ENCODE measurements at regions not wholly inside any gene's neighbourhood (a gene's known extent, or its start where the extent isn't known, plus 50 kb on each side); places are given as distances from the start of the nearest gene placed in this dataset.

GRCh38 chr1:112061901-112062320 lies 72.4 kb upstream of the KCND3 start:
- TF ChIP-seq POLR2AphosphoS5 (IDR thresholded peaks at IDR 0.05) (no peak), CTCF (IDR thresholded peaks at IDR 0.05 in 8 of 11, conservative IDR thresholded peaks at IDR 0.05 in 3 of 11) (no peak)
- no peak overlapping the region for H3K27ac ChIP-seq
- intact Hi-C loops (cut with DNase I; ENCODE audit: low total_unique reads), result no loop called here
- H3K4me3 ChIP-seq, result no peak overlapping the region
- no peak for DNase-seq
- WGBS, 5 donors, result 53 to 88% (median 79%) methylated on average over 4 of the region's 4 CpGs
- H3K27me3 ChIP-seq (replicated peaks in 1 of 7), result peaks cover 0 to 6% (median 0%) of the 10 kb centered on the region in 7 donors
- peaks cover 0 to 9% (median 4%) of the 10 kb centered on the region in 6 donors for H3K4me1 ChIP-seq
- H3K36me3 ChIP-seq, result no peaks in the 10 kb centered on the region
- H3K9me3 ChIP-seq, result no peaks in the 10 kb centered on the region

- no peaks in the 10 kb centered on the region for H3K36me3 ChIP-seq
- no peak overlapping the region for H3K27ac ChIP-seq
- no peak overlapping the region for H3K4me3 ChIP-seq
- WGBS, 5 donors, result 53 to 69% (median 63%) methylated on average over 11 to 12 of the region's 12 CpGs
- H3K4me1 ChIP-seq, result peaks cover 0 to 9% (median 4%) of the 10 kb centered on the region in 6 donors
- TF ChIP-seq POLR2A (IDR thresholded peaks at IDR 0.05), result no peak
- TF ChIP-seq CTCF (IDR thresholded peaks at IDR 0.05 in 8 of 11, conservative IDR thresholded peaks at IDR 0.05 in 3 of 11), result no peak
- no peak for TF ChIP-seq POLR2AphosphoS5 (IDR thresholded peaks at IDR 0.05)
- DNase-seq, result no peak
- intact Hi-C loops (cut with DNase I; ENCODE audit: low total_unique reads), result no loop called here
- peaks cover 0 to 6% (median 0%) of the 10 kb centered on the region in 7 donors for H3K27me3 ChIP-seq (replicated peaks in 1 of 7)
- H3K9me3 ChIP-seq, result no peaks in the 10 kb centered on the region
Measured at GRCh38 chr1:112063781-112064728, 74.6 kb upstream of the KCND3 start.

GRCh38 chr1:112067989-112068388 lies 78.5 kb upstream of the KCND3 start:
- 90 to 94% (median 93%) methylated on average over 1 of the region's 1 CpG for WGBS, 5 donors
- intact Hi-C loops (cut with DNase I; ENCODE audit: low total_unique reads), result no loop called here

More at GRCh38 chr1:112067989-112068388, 78.5 kb upstream of the KCND3 start:
- H3K9me3 ChIP-seq, result peaks cover 0 to 11% (median 4%) of the 10 kb centered on the region in 8 donors
- H3K4me3 ChIP-seq, result no peak overlapping the region
- H3K4me1 ChIP-seq, result peaks cover 0 to 9% (median 4%) of the 10 kb centered on the region in 6 donors
- peaks cover 0 to 6% (median 0%) of the 10 kb centered on the region in 7 donors for H3K27me3 ChIP-seq (replicated peaks in 1 of 7)
- H3K27ac ChIP-seq, result no peak overlapping the region
- TF ChIP-seq POLR2A (IDR thresholded peaks at IDR 0.05) (no peak), POLR2AphosphoS5 (IDR thresholded peaks at IDR 0.05) (no peak), CTCF (IDR thresholded peaks at IDR 0.05 in 8 of 11, conservative IDR thresholded peaks at IDR 0.05 in 3 of 11) (no peak)
- DNase-seq, result no peak
- no peaks in the 10 kb centered on the region for H3K36me3 ChIP-seq
